GM19468 (cell line): ENCODE measurements at regions not wholly inside any gene's neighbourhood (a gene's known extent, or its start where the extent isn't known, plus 50 kb on each side); places are given as distances from the start of the nearest gene placed in this dataset.

Source experiments
- ATAC-seq: cut with Tn5 transposase; IDR thresholded peaks from one replicate; pipeline ENCODE4 v1.9.1; 2021; ENCODE audit warnings: mild to moderate bottlenecking, moderate library complexity, moderate number of reproducible peaks; ENCODE audit not compliant: unreplicated experiment; ENCODE audit errors: extremely low read depth

DNA sequence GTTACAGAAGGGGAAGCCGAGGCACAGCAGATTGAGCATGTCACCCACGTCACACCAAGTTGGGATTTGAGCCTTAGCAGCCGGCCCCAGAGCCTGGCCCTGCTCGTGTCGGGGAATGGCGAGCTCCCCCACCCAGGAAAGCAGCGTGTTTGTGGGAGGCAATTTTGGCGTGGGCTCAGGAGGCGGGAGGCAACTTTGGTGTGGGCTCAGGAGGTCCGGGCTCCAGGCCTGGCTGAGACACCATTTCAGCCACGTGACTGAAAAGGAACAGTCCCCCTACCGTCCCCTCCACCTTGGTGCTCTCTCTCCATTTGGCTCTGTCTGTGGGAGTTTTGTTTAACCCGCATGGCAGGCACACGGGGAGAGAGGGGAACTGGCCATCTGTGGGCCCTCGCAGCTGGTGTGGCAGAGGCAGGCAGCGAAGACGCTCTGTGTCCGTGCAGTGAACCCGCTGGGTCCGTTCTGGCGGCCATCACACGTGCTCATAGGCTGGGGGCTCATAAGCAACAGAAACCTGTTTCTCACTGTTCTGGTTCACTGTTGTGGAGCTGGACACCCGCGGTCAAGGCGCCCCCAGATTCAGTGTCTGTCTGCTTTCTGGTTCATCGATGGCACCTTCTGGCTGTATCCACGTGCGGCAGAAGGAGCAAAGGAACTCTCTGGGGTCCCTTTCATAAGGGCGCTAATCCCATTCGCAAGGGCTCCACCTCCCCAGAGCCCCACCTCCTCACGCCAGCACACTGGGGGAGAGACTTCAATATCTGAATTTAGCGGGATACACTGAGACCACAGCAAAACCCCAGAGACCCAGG lies 110.2 kb downstream of the CRYAA start:
- ATAC-seq: no peak

GRCh38 chr21:43278359-43278758 lies 109.6 kb downstream of the CRYAA start:
- no peak for ATAC-seq

DNA sequence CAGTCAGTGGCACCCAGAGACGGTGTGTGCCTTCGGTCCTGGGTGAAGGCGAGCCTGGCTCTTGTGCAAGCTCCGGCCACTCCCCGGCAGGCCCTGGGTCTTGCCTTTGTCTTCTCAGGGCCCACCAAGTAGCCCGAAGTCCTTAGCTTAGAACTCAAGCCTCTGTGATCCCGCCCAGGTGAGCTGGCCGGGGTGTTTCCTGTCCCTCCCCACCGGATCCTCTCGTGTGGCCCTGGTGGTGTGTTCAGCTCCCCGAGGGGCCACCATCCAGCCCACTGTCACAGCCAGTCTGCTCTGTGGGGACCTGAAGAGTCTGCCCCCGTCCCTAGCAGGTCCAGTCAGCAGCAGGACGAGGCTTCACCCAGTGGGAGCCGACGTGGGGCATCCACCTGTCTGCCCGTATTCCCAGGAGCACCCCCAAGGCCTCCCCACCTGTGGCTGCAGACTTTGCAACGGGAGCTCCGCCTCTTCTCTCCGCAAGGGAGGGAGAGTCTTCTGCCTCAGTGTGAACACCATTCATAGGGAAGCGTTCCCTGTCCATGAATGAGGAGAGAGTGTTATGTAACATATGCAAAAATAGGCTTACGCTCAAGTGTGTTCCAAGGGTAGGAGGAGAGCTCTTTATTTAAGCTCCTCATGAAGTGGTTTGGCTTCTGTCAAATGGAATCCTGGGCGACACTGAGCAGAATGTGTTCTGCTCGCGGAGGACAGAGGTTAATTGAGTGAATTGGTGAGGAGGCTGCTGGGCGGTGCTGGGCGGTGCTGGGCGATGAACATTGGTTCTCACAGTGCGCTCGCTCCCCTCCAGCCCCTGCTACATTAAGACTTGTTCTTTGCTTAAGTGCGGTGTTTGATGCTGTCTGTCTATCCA lies 108.9 kb downstream of the CRYAA start:
- no peak for ATAC-seq

GRCh38 chr21:43276811-43277210 lies 108.0 kb downstream of the CRYAA start:
- no peak for ATAC-seq

DNA sequence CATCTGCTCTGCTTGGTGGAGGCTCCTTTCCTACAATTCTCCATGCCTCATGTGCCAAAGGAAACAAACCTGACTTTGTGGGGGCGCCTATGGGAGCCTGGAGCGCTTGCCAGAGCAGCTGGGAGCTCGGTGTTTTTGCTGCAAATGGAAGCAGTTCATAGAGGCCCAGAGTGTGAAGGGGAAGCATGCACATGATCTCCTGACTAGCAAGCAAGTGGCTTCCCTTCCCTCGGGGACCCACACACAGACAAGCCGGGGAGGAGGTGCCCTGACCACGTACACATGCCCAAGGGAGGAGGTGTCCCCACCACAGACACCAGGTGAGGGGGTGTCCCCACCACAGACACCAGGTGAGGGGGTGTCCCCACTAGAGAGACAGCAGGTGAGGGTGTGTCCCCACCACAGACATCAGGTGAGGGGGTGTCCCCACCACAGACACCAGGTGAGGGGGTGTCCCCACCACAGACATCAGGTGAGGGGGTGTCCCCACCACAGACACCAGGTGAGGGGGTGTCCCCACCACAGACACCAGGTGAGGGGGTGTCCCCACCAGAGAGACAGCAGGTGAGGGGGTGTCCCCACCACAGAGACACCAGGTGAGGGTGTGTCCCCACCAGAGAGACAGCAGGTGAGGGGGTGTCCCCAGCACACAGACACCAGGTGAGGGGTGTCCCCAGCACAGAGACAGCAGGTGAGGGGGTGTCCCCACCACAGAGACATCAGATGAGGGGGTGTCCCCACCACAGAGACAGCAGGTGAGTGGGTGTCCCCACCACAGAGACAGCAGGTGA lies 106.8 kb downstream of the CRYAA start:
- ATAC-seq: no peak

GRCh38 chr21:43274946-43275310 lies 106.1 kb downstream of the CRYAA start:
- no peak for ATAC-seq

- ATAC-seq: no peak
These were observed 105.5 kb downstream of the CRYAA start for GRCh38 chr21:43274022-43274945.

DNA sequence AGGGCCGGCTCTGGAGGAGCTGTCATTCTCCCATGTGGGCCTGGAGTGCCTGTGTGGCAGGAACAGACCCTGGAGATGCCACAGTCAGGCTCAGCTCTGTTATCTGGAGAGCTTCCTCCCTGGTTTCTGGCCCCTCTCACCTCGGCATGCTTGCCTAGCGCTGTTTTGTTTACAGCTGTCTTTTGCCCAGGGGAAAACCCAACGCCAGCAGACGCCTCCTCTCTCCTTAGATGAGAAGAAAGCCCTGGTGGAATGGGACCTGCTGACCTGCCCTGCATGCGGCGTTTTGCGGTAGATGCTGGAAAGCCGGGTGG lies 104.9 kb downstream of the CRYAA start:
- no peak for ATAC-seq

DNA sequence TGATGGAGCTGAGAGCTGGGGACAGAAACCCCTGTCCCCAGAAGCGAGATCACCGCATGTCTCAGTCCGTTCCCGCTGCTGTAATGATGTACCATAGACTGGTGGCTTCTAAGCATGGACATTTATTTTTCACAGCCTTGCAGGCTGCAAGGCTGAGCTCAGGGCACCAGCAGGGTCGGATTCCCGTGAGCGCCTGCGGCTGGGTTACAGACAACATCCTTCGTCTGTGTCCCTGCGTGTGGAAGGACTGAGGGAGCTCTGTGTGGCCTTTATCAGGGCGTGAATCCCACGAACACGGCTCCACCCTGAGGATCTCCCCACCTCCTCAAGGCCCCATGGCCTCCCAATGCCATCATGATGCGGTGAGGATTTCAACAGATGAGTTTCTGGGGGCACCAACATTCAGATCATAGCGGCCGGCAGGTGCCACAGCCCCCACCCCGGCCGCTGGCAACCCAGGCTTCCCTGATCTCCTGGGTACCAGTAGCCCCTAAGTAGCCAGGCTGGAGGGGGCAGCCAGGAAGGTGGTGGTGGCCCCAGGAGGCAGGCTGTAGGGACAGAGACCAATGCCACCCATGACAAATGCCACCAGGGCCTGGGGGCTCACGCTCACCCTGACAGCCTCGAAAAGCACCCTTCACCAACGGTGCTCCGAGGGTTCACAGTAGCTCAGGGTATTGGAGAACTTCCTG lies 104.4 kb downstream of the CRYAA start:
- no peak for ATAC-seq

- no peak for ATAC-seq
These were observed 103.8 kb downstream of the CRYAA start for GRCh38 chr21:43272591-43272990.

DNA sequence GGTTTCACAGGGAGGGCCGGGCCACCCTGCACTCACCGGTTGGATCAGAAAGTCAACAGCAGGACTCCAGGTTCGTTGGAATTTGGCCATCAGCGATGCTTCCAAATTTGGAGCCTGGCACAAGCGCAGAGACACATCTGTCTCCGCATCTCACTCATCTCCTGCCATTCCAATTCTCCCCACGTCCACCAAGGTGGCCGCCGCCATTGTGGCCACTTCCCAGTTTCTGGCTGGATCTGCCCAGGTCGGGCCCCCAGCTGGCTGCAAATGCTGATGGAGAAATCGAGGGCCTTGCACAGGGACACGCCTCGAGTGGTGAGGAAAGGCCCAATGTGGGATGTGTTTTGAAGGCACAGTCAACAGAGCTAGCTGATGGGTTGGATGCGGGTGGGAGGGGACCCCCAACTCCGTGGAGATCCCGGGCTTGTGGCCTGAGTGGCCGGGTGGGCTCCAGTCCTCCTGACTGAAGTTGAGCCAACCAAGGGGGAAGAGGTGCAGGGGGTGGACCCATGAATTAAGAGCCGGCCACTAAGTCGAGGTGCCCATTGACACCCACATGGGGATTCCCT lies 102.7 kb downstream of the CRYAA start:
- ATAC-seq: no peak

DNA sequence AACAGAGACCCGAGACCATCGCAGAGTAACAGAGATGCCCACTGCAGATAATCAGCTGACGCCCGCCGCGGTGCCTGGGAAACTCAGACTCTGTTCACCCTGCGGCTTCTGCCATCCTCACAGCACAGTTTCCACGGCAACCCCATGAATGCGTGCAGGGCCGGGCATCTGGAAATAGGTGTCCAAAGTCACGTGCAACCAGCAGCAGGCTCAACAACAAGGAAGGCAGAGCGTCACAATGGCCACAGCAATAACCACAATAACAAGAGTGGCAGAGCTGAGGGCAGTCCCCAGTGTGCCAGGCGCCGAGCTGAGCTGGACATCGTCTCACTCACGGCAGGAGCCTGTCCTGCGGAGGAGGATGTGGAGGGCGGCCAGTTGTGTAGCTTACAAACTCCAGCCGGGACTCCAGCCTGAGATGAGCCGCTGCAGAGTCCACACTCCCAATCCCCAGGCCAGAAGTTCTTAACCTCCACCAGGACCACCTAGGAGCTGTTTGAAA lies 102.0 kb downstream of the CRYAA start:
- ATAC-seq: no peak

DNA sequence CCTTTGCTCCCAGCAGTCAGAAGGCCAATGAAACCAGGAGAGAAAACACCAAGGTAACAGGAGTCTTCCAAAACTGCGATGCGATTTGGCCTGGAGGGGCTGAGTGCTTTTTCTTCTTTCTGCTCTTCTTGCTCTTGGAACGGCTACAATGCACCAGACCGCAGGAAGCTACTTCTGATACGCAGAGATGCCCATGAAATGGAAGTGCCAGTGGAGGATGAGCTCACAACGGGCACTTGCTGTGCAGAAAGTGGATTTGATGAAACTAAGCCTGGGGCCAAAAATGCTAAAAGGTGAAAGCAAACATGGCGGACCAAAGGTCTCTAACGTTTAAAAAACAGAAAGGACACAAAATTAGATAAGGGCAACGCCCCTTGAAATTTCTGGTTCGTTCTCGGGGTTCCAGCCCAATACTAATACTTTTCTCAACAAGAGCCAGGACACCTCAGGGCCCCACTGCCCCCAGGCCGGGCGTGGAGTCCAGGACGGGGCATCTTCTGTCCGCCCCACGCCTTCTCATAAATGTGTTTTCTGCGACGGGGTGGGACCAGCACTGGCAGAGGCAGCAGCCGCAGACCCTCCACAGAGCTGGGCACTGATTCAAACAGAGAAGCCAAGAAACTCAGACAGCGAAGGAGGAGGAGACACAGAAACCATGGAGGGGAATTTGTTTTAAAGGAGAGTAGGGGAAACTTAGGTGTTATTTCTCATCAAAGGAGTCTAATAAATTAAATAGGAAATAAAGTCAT lies 101.3 kb downstream of the CRYAA start:
- ATAC-seq: no peak

GRCh38 chr21:43269440-43269839 lies 100.6 kb downstream of the CRYAA start:
- ATAC-seq: no peak

DNA sequence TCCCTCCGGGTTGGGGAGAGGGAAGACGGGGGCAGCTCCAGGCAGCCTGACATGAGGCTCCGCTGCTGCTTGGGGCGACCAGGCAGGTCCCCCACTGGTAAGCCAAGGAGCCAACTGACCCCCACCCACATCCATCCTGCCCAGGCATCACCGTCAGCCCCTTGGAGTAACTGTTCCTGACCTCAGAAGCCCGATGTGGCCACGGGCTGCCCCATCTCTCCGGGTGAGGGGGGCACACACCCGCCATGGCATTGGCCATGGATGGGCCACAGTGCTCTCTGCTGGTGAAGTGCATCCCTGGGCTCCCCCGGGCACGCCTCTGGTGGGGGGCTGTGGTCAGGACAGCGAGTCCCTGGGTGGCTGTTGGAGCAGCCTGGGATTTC lies 100.0 kb downstream of the CRYAA start:
- ATAC-seq: no peak

GRCh38 chr21:43268086-43268803 lies 99.4 kb downstream of the CRYAA start:
- ATAC-seq: no peak

DNA sequence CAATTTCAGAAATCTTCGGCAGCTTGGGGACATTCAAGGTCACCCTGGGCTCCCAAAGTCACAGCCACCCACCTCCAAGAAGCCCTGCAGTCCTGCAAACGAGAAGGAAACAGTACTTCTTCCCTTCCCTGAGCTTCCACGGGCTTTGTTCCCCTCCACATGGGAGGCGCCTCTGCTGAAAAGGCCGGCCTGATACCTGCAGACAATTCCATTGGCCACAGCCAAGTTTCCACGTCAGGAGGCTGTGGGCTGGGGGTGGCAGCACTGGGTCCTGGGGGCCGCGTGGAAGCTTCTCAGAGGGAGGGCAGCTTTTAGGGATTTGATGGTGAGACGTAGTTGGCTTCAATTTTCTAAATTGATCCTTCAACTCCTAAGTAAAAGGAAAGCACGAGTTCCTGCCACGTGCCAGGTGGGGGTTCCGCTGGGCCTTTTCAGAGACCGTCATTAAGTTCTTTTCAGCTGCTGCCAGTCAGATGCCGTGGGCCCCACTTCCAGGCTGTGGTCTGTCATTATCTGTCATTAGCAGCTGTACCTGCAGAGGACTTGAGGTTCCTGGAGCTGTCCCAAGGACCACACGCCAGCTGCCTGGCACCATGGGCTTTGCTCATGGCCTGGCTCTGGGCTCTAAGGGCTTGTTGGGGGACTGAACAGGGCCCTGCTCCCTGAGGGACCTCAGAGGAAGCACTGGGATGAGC lies 98.7 kb downstream of the CRYAA start:
- ATAC-seq: no peak
